ENCODE measurements at regions not wholly inside any gene's neighbourhood (a gene's known extent, or its start where the extent isn't known, plus 50 kb on each side); places are given as distances from the start of the nearest gene placed in this dataset.

GRCh38 chr4:123581802-123582201 lies 185.2 kb downstream of the SPRY1 start:
- no peaks in the 10 kb centered on the region for H3K9me3 ChIP-seq
- CTCF ChIA-PET, result no interaction called here
- H3K4me1 ChIP-seq (ENCODE audit: control insufficient read depth in 1 of 2, insufficient read depth in 2 of 2, low read depth in 1 of 2, low read length in 1 of 2), result no peaks in the 10 kb centered on the region
- no peak overlapping the region for H2AFZ ChIP-seq (ENCODE audit: low read depth)
- 73% methylated on average over 3 of the region's 3 CpGs for WGBS (ENCODE audit: low lambda C conversion rate)
- H3K27ac ChIP-seq (ENCODE audit: low read depth in 2 of 2, low read length in 1 of 2), result no peak overlapping the region
- DNase-seq, result no peak
- H3K36me3 ChIP-seq (replicated peaks in 1 of 2; ENCODE audit: control insufficient read depth in 1 of 2, insufficient read depth in 2 of 2, low read length in 1 of 2), result no peaks in the 10 kb centered on the region
- H3K9me2 ChIP-seq, result no peaks in the 10 kb centered on the region
- no peak overlapping the region for H3K9ac ChIP-seq
- TF ChIP-seq MEF2A (IDR thresholded peaks at IDR 0.05; ENCODE audit: borderline replicate concordance, low read depth) (no peak), YY1 (IDR thresholded peaks at IDR 0.05; ENCODE audit: low read depth) (no peak), CTCF (IDR thresholded peaks at IDR 0.05) (no peak), FOSL2 (IDR thresholded peaks at IDR 0.05; ENCODE audit: borderline replicate concordance, low read depth) (no peak), RCOR1 (IDR thresholded peaks at IDR 0.05; ENCODE audit: low read length) (no peak), GABPA (IDR thresholded peaks at IDR 0.05; ENCODE audit: low read depth) (no peak), TCF12 (IDR thresholded peaks at IDR 0.05) (no peak), ELF1 (IDR thresholded peaks at IDR 0.05) (no peak), POLR2AphosphoS5 (IDR thresholded peaks at IDR 0.05; ENCODE audit: low read depth, low read length) (no peak)
- no peaks in the 10 kb centered on the region for H4K20me1 ChIP-seq (ENCODE audit: insufficient read depth)
- no peaks in the 10 kb centered on the region for H3F3A ChIP-seq (replicated peaks; ENCODE audit: insufficient read depth)
- POLR2A ChIA-PET, result no interaction called here
- no peak overlapping the region for H3K4me2 ChIP-seq
- no peaks in the 10 kb centered on the region for H3K27me3 ChIP-seq (ENCODE audit: insufficient read depth)
- H3K4me3 ChIP-seq (ENCODE audit: low read depth in 2 of 2, low read length in 1 of 2), result no peak overlapping the region
- no peaks in the 10 kb centered on the region for H3K79me2 ChIP-seq (ENCODE audit: insufficient read depth)

DNA sequence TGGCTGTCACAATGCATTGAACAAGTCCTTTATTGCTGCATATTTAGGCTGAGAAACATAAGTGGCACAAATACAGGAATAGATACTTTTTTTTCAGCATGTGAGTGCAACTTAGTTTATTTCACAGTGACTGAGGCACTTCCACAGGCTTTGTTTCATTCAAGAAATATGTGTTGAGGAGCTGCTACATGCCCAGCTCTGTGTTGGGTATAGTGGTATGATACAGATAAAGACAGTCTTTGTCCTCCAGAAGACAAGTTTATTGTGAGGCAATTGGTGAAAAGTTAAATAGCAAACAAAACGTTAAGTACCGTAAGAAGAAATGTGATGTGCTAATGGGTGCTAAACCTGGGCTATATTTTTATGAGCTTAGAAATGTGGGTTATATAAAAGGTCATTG lies 186.4 kb downstream of the SPRY1 start:
- no peak for DNase-seq
- POLR2A ChIA-PET, result no interaction called here
- Histone ChIP-seq H3K9me3 (no peaks in the 10 kb centered on the region), H3K9me2 (no peaks in the 10 kb centered on the region), H3K9ac (no peak overlapping the region), H4K20me1 (ENCODE audit: insufficient read depth) (no peaks in the 10 kb centered on the region), H3K27me3 (ENCODE audit: insufficient read depth) (no peaks in the 10 kb centered on the region), H3K36me3 (replicated peaks in 1 of 2; ENCODE audit: control insufficient read depth in 1 of 2, insufficient read depth in 2 of 2, low read length in 1 of 2) (no peaks in the 10 kb centered on the region), H3K4me3 (ENCODE audit: low read depth in 2 of 2, low read length in 1 of 2) (no peak overlapping the region), H2AFZ (ENCODE audit: low read depth) (no peak overlapping the region), H3K27ac (ENCODE audit: low read depth in 2 of 2, low read length in 1 of 2) (no peak overlapping the region), H3K4me1 (ENCODE audit: control insufficient read depth in 1 of 2, insufficient read depth in 2 of 2, low read depth in 1 of 2, low read length in 1 of 2) (peaks cover 2% of the 10 kb centered on the region in 2 experiments; a peak in 1 of 4 replicates), H3F3A (replicated peaks; ENCODE audit: insufficient read depth) (no peaks in the 10 kb centered on the region), H3K79me2 (ENCODE audit: insufficient read depth) (no peaks in the 10 kb centered on the region), H3K4me2 (no peak overlapping the region)
- CTCF ChIA-PET, result interaction anchor here (1.2 kb wide), 1 partner anchor 19 kb away, joined by 3 read pairs; no protein-coding TSS in a partner anchor
- TF ChIP-seq PBX3 (IDR thresholded peaks at IDR 0.05) (no peak), RFX5 (IDR thresholded peaks at IDR 0.05; ENCODE audit: low read length) (no peak), JUND (IDR thresholded peaks at IDR 0.05) (no peak), GATA2 (CRISPR knock-in tag; IDR thresholded peaks at IDR 0.05) (no peak), EP300 (IDR thresholded peaks at IDR 0.05; ENCODE audit: borderline replicate concordance in 1 of 2, low read depth in 1 of 2, low read length in 1 of 2) (no peak), RAD21 (IDR thresholded peaks at IDR 0.05; ENCODE audit: low read length) (no peak), YY1 (IDR thresholded peaks at IDR 0.05; ENCODE audit: low read depth) (no peak), MXI1 (IDR thresholded peaks at IDR 0.05; ENCODE audit: low read depth, low read length) (no peak), USF2 (IDR thresholded peaks at IDR 0.05; ENCODE audit: borderline replicate concordance, low read depth, low read length) (no peak), USF1 (IDR thresholded peaks at IDR 0.05; ENCODE audit: borderline replicate concordance, low read depth) (no peak), CHD2 (IDR thresholded peaks at IDR 0.05; ENCODE audit: low read length, partially characterized antibody) (no peak), MEF2A (IDR thresholded peaks at IDR 0.05; ENCODE audit: borderline replicate concordance, low read depth) (no peak), TAF1 (IDR thresholded peaks at IDR 0.05; ENCODE audit: borderline replicate concordance, low read depth, low read length) (no peak)
- TF ChIP-seq, protein P1, sequence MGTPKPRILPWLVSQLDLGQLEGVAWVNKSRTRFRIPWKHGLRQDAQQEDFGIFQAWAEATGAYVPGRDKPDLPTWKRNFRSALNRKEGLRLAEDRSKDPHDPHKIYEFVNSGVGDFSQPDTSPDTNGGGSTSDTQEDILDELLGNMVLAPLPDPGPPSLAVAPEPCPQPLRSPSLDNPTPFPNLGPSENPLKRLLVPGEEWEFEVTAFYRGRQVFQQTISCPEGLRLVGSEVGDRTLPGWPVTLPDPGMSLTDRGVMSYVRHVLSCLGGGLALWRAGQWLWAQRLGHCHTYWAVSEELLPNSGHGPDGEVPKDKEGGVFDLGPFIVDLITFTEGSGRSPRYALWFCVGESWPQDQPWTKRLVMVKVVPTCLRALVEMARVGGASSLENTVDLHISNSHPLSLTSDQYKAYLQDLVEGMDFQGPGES (IDR thresholded peaks at IDR 0.05; ENCODE audit: low read depth, low read length), result no peak
- TF ChIP-seq, protein P2, sequence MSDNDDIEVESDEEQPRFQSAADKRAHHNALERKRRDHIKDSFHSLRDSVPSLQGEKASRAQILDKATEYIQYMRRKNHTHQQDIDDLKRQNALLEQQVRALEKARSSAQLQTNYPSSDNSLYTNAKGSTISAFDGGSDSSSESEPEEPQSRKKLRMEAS (IDR thresholded peaks at IDR 0.05; ENCODE audit: low read depth), result no peak
- WGBS (ENCODE audit: low lambda C conversion rate), result 84% methylated on average over 2 of the region's 2 CpGs

Data from SK-N-SH (cell line).